ENCODE measurements at regions not wholly inside any gene's neighbourhood (a gene's known extent, or its start where the extent isn't known, plus 50 kb on each side); places are given as distances from the start of the nearest gene placed in this dataset.

DNA sequence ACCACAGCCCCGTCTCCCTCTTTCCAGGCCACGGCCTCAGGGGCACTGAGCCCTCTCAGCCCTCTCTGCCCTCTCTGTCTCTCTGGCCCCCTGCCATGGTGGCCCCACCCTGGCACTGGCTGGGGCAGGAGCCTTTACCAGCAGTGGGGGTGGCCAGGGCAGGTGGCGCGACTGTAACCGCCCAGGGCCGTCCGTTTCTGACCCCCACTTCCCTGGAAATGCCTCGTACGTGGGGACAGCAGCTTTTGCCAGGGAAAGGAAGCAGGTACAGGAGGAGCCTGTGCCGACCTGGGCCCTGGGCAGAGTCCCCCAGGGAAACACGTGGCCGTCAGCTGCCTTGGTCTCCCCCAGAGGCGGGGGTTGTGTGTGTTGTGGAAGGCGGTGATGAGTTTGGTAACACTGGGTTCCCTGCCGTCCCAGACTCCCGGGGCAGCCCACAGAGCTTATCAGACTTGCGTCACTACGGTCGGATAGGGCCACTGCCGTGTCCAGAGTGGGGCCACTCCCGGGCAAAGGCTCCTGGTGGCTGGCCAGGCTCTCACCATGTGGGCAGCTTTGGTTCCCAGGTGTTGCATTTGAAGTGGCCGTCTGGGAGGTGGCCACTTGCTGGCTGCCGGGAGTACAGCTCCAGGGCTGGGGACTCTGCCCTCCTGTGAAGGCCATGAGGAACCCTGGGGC, 249.3 kb upstream of the CIBAR2 start:
- in situ Hi-C loops (cut with MboI), result no loop called here
- no peaks in the 10 kb centered on the region for H3K9me3 ChIP-seq (ENCODE audit: low read depth)
- H3K79me2 ChIP-seq (ENCODE audit: insufficient read depth), result peaks cover 39% of the 10 kb centered on the region
- WGBS, 2 experiments (ENCODE audit: low coverage in 1 of 2, low lambda C conversion rate in 2 of 2, missing lambda C conversion rate in 2 of 2), result 93 to 96% methylated on average over 17 to 22 of the region's 23 CpGs
- peaks cover 14% of the 10 kb centered on the region for H3K4me1 ChIP-seq (ENCODE audit: insufficient read depth)
- TF ChIP-seq EZH2phosphoT487 (IDR thresholded peaks at IDR 0.05; ENCODE audit: insufficient read depth, low read depth), result no peak
- no peak for DNase-seq
- no peaks in the 10 kb centered on the region for H3K36me3 ChIP-seq (ENCODE audit: low read depth)
- H3K9ac ChIP-seq, result no peak overlapping the region
- H3K27me3 ChIP-seq (replicated peaks; ENCODE audit: insufficient read depth), result no peaks in the 10 kb centered on the region
- H3F3A ChIP-seq (ENCODE audit: insufficient read depth), result no peaks in the 10 kb centered on the region
- no peaks in the 10 kb centered on the region for H3K9me2 ChIP-seq (ENCODE audit: insufficient read depth)
- no peaks in the 10 kb centered on the region for H4K20me1 ChIP-seq (ENCODE audit: insufficient read depth)
- H3K4me3 ChIP-seq, result no peak overlapping the region
- no peak overlapping the region for H3K27ac ChIP-seq
- H2AFZ ChIP-seq, result no peak overlapping the region
- no peak overlapping the region for H3K4me2 ChIP-seq (ENCODE audit: unreplicated experiment)

- 86% methylated on average over 6 of the region's 6 CpGs for WGBS, 2 experiments (ENCODE audit: low coverage in 1 of 2, low lambda C conversion rate in 2 of 2, missing lambda C conversion rate in 2 of 2)
- in situ Hi-C loops (cut with MboI), result no loop called here
- H3K4me3 ChIP-seq, result no peak overlapping the region
- no peaks in the 10 kb centered on the region for H3K9me2 ChIP-seq (ENCODE audit: insufficient read depth)
- DNase-seq, result no peak
- H3K4me1 ChIP-seq (ENCODE audit: insufficient read depth), result peaks cover 14% of the 10 kb centered on the region
- H3K36me3 ChIP-seq (ENCODE audit: low read depth), result no peaks in the 10 kb centered on the region
- no peak overlapping the region for H3K9ac ChIP-seq
- H2AFZ ChIP-seq, result no peak overlapping the region
- H3F3A ChIP-seq (ENCODE audit: insufficient read depth), result no peaks in the 10 kb centered on the region
- H3K79me2 ChIP-seq (ENCODE audit: insufficient read depth), result peaks cover 35% of the 10 kb centered on the region
- TF ChIP-seq EZH2 (IDR thresholded peaks at IDR 0.05; ENCODE audit: insufficient read depth, poor library complexity, severe bottlenecking), result no peak
- no peak for TF ChIP-seq EZH2phosphoT487 (IDR thresholded peaks at IDR 0.05; ENCODE audit: insufficient read depth, low read depth)
- H3K9me3 ChIP-seq (ENCODE audit: low read depth), result no peaks in the 10 kb centered on the region
- no peak overlapping the region for H3K27ac ChIP-seq
- no peaks in the 10 kb centered on the region for H4K20me1 ChIP-seq (ENCODE audit: insufficient read depth)
- H3K27me3 ChIP-seq (replicated peaks; ENCODE audit: insufficient read depth), result no peaks in the 10 kb centered on the region
- no peak overlapping the region for H3K4me2 ChIP-seq (ENCODE audit: unreplicated experiment)
Observed at GRCh38 chr16:85362443-85362842, 250.2 kb upstream of the CIBAR2 start.

GRCh38 chr16:85363427-85363826, 249.7 kb upstream of the GSE1 start:
- in situ Hi-C loops (cut with MboI), result no loop called here
- H2AFZ ChIP-seq, result no peak overlapping the region
- H3K27ac ChIP-seq, result peak overlapping the region; percentile 40
- H3K4me3 ChIP-seq, result no peak overlapping the region
- no peaks in the 10 kb centered on the region for H3K27me3 ChIP-seq (replicated peaks; ENCODE audit: insufficient read depth)
- WGBS, 2 experiments (ENCODE audit: low coverage in 1 of 2, low lambda C conversion rate in 2 of 2, missing lambda C conversion rate in 2 of 2), result 90 to 93% methylated on average over 5 of the region's 5 CpGs
- no peaks in the 10 kb centered on the region for H3F3A ChIP-seq (ENCODE audit: insufficient read depth)
- H3K9me3 ChIP-seq (ENCODE audit: low read depth), result no peaks in the 10 kb centered on the region
- peaks cover 14% of the 10 kb centered on the region for H3K4me1 ChIP-seq (ENCODE audit: insufficient read depth)
- DNase-seq, result no peak
- H3K9ac ChIP-seq, result peak overlapping the region; percentile 32; the same call in 1 of the 2 replicates
- TF ChIP-seq EZH2phosphoT487 (IDR thresholded peaks at IDR 0.05; ENCODE audit: insufficient read depth, low read depth), result no peak
- no peak for TF ChIP-seq EZH2 (IDR thresholded peaks at IDR 0.05; ENCODE audit: insufficient read depth, poor library complexity, severe bottlenecking)
- no peaks in the 10 kb centered on the region for H4K20me1 ChIP-seq (ENCODE audit: insufficient read depth)
- no peaks in the 10 kb centered on the region for H3K9me2 ChIP-seq (ENCODE audit: insufficient read depth)
- no peaks in the 10 kb centered on the region for H3K36me3 ChIP-seq (ENCODE audit: low read depth)
- H3K79me2 ChIP-seq (ENCODE audit: insufficient read depth), result peaks cover 36% of the 10 kb centered on the region
- no peak overlapping the region for H3K4me2 ChIP-seq (ENCODE audit: unreplicated experiment)

- H3K79me2 ChIP-seq (ENCODE audit: insufficient read depth), result peaks cover 36% of the 10 kb centered on the region
- H3K4me1 ChIP-seq (ENCODE audit: insufficient read depth), result peaks cover 13% of the 10 kb centered on the region
- peak overlapping the region; percentile 33 for H3K9ac ChIP-seq
- TF ChIP-seq EZH2 (IDR thresholded peaks at IDR 0.05; ENCODE audit: insufficient read depth, poor library complexity, severe bottlenecking), result no peak
- TF ChIP-seq EZH2phosphoT487 (IDR thresholded peaks at IDR 0.05; ENCODE audit: insufficient read depth, low read depth), result no peak
- in situ Hi-C loops (cut with MboI), result no loop called here
- 66 to 69% methylated on average over 10 of the region's 10 CpGs for WGBS, 2 experiments (ENCODE audit: low coverage in 1 of 2, low lambda C conversion rate in 2 of 2, missing lambda C conversion rate in 2 of 2)
- peak; percentile 74 for DNase-seq
- no peaks in the 10 kb centered on the region for H3K36me3 ChIP-seq (ENCODE audit: low read depth)
- H3K27me3 ChIP-seq (replicated peaks; ENCODE audit: insufficient read depth), result no peaks in the 10 kb centered on the region
- no peak overlapping the region for H2AFZ ChIP-seq
- H3K4me3 ChIP-seq, result no peak overlapping the region
- H3K27ac ChIP-seq, result peak overlapping the region; percentile 40; the same call in 1 of the 2 replicates
- H3F3A ChIP-seq (ENCODE audit: insufficient read depth), result no peaks in the 10 kb centered on the region
- no peaks in the 10 kb centered on the region for H3K9me3 ChIP-seq (ENCODE audit: low read depth)
- no peaks in the 10 kb centered on the region for H3K9me2 ChIP-seq (ENCODE audit: insufficient read depth)
- no peaks in the 10 kb centered on the region for H4K20me1 ChIP-seq (ENCODE audit: insufficient read depth)
- H3K4me2 ChIP-seq (ENCODE audit: unreplicated experiment), result no peak overlapping the region
Observed at GRCh38 chr16:85363881-85364280, 249.2 kb upstream of the GSE1 start.
